ENCODE measurements at regions not wholly inside any gene's neighbourhood (a gene's known extent, or its start where the extent isn't known, plus 50 kb on each side); places are given as distances from the start of the nearest gene placed in this dataset.

DNA sequence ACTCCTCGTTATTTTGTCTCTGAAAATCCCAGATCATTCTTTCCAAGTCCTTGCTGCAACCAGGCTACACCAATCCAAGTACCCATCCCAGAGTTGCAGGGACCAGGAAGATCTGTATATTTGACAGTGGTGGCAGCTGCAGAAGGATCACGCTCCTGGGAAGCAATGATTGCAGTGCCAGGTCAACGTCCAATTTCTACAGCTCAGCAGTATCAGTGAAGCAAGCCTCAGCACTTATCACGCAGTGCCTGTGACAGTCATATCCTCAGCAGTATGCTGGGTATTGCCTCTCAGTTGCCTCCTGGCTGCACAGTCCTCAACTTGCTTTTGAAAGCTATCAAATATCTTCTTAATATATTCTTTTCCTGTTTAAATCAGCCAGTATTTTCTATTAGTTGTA, 66.7 kb downstream of the BARHL2 start:
- H3K4me3 ChIP-seq (ENCODE audit: low read depth, low read length): no peak overlapping the region

DNA sequence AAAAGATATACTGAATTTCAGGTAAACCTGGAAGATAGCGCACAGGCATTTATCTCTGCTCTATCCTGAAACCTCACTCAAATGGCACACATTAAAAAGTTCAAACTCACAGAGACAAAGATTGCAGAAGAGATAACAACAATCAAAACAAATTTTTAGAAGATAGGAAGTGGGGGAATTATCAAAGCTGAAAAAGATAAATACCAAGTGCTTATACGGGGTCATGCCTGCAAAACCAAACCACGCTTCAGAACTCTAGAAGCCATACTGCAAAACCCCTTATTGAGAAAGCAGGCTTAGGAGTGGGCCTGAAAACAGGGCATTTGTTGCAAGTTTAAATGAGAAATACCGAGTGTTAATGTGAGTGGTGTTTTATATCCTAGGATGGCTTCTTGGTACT, 76.8 kb downstream of the BARHL2 start:
- H3K4me3 ChIP-seq (ENCODE audit: low read depth, low read length): no peak overlapping the region

DNA sequence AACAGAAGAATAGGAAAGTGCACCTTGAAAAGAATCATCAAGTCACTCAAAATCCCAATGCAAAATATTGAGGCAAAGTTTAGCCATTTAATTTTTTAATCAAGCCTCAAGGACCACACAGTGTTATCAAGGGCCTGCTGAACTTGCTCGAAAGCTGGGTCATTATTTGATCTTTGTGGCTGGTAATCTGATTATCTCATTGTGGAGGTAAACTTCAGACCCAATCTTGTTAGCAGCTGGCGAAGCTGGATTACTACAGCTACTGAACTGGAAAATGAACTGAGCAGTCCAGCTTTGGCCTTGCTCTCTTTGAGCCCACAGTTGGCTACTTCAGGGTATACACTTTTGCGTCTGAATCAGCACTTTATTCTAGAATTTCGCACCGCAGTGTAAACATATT, 94.4 kb downstream of the BARHL2 start:
- H3K4me3 ChIP-seq (ENCODE audit: low read depth, low read length): no peak overlapping the region

DNA sequence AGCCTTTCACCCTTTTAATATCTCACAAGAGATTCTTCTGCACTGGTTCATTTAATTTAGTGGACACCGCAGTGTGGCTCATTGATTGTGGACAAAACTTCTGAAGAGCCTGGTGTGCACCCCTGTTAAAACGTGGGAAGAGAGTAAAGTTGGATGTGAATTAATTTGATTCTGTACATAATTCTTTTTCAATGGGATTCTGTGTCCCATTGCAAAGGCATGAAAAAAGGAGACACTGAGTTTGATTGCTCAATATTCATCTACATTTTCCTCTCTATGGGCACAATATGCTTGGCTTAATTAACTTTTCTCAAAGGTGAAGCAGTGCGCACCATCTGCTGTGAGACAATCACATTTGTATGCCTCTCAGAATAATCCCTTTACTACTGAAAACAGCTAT, 95.1 kb downstream of the BARHL2 start:
- H3K4me3 ChIP-seq (ENCODE audit: low read depth, low read length): no peak overlapping the region

DNA sequence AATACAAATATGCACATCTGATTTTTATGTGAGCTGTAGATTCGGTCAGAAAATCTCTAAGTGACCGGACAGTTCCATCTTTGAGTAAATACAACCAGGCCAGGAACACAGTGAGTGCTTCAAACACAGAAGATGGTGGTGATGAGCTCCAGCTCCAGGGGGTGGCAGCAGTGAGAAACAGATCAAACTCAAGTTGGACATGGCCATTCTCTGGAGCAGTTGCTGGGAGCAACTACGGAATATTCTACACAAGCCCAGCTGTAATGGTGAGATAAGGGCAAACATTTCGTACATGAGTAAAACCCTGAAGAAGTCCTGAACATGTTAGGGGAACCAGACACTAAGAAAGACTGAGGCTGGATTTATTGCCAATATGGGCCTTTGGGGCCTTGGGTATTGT, 100.7 kb downstream of the BARHL2 start:
- no peak overlapping the region for H3K4me3 ChIP-seq (ENCODE audit: low read depth, low read length)

DNA sequence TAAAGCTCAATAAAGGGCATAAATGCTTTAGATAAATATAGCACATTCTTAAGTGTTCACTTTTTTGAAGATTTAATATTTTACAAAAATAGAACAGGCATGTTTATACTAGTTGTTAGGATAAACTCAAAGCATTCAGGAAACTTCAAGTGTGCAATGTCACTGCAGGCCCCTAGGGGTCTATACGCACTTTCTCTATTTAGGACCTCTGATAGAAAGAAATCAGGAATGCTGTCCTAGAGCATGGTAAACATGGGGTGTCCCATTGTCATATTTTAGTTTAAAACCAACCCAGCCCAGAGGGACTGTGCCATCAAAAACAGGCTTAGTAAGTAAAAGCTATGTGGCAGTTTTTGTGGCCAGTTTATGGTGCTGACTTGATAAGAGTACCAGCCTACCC, 102.2 kb downstream of the BARHL2 start:
- H3K4me3 ChIP-seq (ENCODE audit: low read depth, low read length): no peak overlapping the region

DNA sequence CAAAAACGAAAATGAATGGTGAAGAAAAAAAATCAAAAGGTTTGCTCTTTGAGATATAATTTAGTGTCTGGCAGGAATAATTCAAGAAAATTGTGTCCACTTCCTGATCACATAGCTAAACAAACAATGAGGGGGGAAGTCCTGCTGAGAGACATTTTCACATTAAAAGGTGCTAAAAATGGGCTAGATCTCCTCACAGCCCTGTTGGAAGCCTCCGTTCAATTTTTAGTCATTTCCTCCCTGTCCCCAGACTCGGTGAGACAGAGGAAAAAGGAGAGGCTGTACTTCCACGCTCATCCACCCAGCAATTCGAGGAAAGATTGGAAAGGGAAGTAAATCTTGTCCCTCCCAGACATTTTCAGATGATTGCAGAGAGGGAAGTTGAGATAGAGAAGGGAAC, 103.7 kb downstream of the BARHL2 start:
- no peak overlapping the region for H3K4me3 ChIP-seq (ENCODE audit: low read depth, low read length)

DNA sequence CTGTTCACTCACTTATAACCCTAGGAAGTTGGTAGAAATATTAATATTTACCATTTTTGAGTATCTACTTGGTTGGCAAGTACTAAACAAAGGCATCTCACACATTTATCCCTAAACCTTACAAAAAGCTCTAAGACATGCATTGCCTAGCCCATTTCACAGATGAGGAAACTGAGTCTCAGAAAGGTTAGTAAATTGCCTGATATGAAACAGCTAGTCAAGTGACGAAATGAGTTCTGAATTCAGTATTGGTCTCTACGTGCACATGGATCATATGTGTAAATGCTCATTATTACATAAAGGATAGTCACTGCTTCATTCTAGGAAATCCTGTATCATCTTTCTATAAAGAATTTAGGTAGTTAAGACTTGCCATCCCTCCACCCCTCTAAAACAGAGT, 105.1 kb downstream of the BARHL2 start:
- no peak overlapping the region for H3K4me3 ChIP-seq (ENCODE audit: low read depth, low read length)

DNA sequence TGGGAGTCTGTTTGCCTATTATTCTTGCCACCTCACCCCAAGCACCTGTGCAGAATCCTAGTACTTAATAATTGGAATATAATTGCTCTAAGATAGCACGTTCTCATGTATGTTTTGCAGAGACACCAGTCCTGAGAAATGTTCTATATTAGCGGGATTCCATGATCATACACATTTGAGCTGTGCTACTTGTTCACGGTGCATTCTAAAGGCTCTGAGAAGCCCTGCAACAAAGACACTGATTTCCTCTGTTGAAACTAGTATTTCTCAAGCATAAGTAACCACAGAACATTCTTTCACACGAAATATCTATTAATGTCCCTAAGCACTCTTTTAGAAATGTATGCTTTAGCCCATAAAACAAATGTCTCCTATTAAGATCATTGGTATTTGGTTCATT, 109.4 kb downstream of the BARHL2 start:
- no peak overlapping the region for H3K4me3 ChIP-seq (ENCODE audit: low read depth, low read length)

DNA sequence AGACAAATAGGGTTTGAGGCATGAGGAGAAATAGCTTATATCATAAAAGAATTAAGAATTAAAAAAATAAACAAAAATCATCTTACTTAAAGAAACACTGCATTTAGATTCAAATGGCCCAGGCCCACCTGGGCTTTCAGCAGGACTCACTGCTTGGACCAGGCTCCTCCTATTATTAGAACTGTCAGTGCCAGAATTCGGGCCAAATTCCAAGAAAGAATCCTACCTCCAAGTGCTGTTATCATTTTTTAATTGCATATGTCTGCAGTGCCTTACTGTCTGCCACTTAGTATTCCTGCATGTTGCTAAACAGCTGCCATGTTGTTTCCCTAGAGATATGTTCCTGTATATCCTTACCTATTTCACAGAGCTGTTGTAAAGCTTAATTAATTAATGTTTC, 112.0 kb downstream of the BARHL2 start:
- no peak overlapping the region for H3K4me3 ChIP-seq (ENCODE audit: low read depth, low read length)

DNA sequence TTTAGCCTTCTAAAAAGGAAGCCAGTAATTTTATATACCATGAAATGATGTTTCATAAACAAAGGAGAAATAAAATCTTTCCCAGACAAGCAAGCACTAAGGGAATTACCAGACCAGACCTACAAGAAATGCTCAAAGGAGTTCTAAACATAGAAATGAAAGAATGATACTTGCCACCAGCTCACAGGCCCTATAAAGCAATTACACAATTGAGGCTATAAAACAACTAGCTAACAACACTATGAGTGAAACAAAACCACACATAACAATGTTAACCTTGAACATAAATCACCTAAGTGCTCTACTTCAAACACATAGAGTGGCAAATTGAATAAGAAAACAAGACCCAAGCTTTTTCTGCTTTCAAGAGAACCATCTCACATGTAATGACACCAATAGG, 123.8 kb downstream of the BARHL2 start:
- H3K4me3 ChIP-seq (ENCODE audit: low read depth, low read length): no peak overlapping the region

DNA sequence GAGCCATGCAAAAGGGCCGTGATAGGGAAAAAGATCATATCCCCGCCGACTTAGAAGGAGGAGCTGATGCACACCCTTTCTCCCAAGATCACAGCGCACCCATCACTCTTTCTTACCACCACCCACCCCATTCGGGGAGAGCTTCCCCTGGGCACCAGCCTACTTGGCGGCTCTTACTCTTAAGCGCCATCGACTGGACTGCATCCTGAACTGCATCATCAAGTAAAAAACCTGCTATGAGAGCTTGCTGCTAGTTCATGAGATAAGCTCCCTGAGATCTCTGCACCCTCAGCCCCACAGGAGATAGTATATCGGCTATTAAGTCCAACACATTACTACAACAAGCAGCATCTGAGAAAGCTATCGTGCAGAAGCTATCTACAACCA, 125.1 kb downstream of the BARHL2 start:
- no peak overlapping the region for H3K4me3 ChIP-seq (ENCODE audit: low read depth, low read length)

DNA sequence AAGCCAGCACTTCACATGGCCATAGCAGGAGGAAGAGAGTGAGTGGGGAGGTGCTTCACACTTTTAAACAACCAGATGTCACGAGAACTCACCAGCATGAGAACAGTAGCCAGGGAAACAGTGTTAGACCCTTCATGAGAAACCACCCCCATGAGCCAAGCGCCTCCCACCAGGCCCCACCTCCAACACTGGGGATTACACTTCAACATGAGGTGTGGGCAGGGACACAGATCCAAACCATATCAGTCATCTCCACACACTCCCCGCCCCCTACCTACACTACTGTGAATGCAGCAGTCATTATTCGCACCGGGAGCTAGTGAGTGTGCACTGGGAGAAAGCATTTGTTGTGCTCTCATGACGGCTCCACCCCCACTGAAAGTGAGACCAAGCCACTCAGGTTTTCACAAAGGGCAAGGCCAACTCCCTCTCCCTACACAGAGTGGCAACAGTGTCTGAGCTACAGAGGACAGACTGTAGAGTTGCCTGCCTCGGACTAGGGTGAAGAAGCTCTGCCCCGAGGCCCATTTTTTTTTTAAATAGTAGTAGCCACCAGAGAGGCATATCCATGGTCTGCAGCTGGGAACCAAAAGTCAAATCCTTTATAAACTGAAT, 125.6 kb downstream of the BARHL2 start:
- H3K4me3 ChIP-seq (ENCODE audit: low read depth, low read length): no peak overlapping the region

DNA sequence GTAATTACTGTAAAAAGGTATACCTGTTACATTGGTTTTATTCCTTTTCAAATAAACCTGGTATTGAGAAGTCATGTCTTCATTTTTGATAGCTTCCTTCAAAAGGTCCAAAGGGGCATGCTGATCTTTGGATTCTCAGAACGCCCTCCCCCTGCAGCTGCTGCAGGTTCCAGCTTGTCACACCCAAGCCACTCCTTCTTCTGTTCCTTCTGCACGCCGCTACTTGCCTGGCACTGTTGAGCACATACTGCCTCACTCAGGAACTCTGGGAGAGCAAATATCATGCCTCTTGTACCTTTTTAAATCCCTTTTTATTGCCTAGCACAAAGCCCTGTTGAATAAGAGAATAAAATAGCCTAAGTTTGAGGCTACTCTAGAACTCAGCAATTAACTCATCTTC, 136.9 kb downstream of the BARHL2 start:
- no peak overlapping the region for H3K4me3 ChIP-seq (ENCODE audit: low read depth, low read length)

DNA sequence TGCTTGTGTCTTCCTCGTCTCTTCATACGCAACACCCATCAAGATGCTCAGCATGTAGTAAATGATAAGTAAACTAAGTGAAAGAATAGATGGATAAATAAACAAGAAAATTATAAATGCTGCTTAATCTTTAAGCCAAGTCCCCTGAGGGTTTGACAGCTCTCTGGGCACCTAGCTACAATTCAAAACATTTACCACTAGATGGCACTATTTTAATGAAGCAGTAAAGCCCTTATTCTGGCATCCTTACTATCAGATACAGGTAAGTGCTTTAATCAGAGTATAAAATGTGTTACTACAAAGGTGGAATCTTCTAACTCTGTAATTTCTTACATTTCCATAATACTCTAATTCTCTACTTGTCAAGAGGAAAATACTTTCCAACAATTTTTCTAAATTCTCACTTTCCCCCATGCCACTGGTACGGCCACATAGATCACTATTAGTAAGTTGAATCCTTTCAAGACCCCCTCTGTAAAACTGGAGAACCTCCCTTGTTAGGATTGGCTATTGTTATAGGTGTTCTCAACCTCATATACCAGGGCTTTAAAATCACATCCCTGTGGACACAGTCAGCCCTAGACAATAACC, 137.8 kb downstream of the BARHL2 start:
- H3K4me3 ChIP-seq (ENCODE audit: low read depth, low read length): no peak overlapping the region

DNA sequence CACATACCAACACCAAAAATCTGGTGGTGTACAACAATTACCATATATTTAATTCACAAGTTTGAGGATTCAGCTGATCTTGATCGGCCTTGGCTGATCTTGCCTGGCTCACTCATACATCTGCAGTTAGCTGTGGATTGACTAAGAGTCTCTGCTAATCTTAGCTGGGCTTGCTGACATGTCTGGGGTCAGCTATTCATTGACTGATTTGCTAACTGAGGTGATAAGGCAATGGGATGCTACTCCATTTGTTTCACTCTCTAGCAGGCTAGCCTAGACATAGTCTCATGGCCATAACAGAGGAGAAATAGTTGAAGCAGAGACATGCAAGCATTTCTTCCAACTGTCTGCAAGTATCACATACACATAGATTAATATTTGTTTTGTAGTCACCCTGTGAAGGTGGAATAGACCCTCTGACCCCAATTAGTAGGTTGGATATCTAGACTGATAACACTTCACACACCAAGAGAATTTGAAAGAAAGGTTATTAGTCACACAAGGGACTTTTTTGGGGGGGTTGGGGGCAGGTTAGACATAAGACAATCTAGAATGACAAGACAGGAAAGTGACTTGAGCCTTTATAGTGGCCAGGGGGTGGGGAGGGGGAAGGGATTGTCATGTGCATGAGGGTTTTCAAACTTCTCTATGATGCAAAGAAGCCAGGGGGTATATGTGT, 142.3 kb downstream of the BARHL2 start:
- H3K4me3 ChIP-seq (ENCODE audit: low read depth, low read length): no peak overlapping the region

DNA sequence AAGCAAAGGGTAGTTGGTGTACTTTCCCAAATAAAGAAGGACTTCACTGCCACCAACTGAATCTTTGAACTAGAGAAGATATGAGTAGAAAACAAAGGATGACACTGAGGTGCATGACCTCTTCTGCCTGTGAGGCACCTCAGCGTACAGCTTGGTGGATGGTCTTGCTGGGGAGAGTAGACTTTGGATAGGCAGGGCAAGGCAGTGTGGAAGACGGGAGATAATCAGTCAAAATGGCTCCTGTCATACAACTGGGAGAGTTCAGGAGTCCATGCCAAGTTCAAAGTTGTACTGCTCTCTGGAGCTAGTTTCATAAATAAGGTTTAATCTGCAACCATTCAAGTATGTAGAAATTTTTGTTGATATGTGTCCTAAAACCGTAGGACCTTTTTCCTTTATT, 143.4 kb downstream of the BARHL2 start:
- no peak overlapping the region for H3K4me3 ChIP-seq (ENCODE audit: low read depth, low read length)

DNA sequence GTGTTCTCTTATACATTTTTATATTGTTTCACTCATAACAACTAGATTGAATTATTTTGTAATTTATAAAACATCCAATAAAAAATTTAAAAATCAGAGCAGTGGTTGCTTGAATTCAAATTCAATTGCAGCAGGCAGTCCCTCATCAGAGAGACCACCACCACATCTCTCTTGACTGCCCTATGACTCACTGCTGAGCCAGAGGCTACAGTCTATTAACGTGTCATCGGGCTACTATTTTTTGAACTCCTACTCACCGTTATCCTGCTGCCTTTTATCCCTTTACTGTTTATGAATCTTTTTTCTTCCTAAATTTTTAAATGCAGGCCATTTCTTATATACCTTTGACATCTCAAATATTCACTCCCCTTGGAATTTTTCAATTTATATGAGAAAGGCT, 144.7 kb downstream of the BARHL2 start:
- H3K4me3 ChIP-seq (ENCODE audit: low read depth, low read length): no peak overlapping the region

DNA sequence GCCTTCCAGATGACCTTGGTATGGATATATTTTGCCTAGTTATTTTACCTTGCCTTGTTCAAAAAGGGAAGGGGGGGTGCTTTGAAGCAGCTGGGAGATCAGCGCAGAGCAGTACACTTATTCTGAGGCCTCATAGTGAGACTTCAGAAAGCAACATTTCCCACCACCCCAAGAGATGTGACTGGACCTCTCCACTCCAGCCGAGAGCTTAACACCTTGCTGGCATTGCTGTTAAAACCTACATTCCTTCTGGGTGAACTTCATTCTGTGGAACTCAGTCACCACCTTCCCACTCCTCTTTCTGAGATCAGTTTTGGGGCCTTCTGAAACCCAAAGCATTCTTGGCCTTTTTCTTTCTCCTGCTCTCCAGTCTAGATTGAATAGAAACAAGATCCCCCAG, 148.7 kb downstream of the BARHL2 start:
- no peak overlapping the region for H3K4me3 ChIP-seq (ENCODE audit: low read depth, low read length)

DNA sequence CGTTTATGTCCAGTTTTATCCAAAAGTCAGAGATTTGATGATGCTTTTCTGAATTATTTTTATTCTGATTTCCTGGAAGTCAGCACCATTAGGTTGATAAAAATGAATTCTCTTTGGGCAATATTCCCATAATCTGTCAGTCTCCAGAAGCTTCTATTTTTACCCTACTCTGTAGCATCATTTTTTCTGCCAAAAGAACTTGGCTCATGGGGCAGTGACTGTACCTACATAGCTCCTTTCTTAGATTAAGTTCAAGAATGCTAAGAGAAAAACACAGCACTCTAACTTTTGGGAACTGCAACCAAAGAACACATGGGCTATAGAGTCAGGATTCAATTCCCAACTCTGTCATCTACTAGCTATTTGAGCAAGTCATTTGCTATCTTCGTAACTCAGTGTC, 152.9 kb downstream of the BARHL2 start:
- no peak overlapping the region for H3K4me3 ChIP-seq (ENCODE audit: low read depth, low read length)

DNA sequence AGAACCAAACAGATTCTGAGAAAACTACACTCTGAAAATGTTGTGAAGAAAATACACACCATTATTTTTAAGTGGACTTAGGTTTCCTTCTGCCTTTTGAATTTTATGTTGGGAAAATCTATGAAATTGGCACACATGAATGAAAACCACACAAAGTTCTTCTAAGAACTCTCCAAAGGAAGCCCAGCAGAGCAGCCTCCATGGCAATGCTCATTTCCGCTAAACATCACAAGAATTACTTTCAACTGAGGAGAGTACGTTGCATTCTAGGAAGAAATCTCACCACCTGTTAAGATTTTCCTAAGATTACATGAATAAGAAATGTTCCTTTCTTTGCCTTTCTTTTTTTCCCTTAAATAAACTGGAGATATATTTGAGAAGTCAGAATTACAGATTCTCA, 154.2 kb downstream of the BARHL2 start:
- H3K4me3 ChIP-seq (ENCODE audit: low read depth, low read length): no peak overlapping the region

DNA sequence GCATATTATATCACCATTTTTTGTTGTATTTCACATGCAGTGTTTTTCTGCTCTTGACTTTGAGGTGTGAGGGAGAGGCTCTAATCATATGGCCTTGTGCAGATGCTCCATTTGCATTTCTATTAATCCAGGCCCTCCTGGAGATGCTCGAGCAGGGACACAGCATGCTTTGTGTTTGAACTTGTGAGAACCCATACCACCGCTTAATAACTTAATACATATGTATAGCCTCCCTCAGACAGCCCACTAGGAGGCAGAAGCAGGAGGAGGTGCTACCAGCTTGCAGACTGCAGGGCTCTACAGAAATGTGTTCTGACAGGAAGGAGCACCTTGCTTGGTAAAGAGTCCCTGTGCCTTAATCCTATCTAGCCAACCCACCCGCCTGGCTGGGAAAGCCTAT, 155.2 kb downstream of the BARHL2 start:
- H3K4me3 ChIP-seq (ENCODE audit: low read depth, low read length): no peak overlapping the region

Measured in iPS-11a (cell line).